Calu3 (cell line): ENCODE measurements at regions not wholly inside any gene's neighbourhood (a gene's known extent, or its start where the extent isn't known, plus 50 kb on each side); places are given as distances from the start of the nearest gene placed in this dataset.

ENCODE experiments used
- BruUV-seq: library from RNA; stranded (reverse); fragments of 400-500 nt; replicated peaks from 2 replicates; lab custom pipeline; 2021; lab: Mats Ljungman, UMichigan
- CTCF ChIA-PET: fragments of 300-600 bp; sonication (Branson Sonifier 250); formaldehyde crosslinking; loops from one replicate; lab custom pipeline; 2022; ENCODE audit warnings: antibody characterized with exemption; lab: Charles Lee
- DNase-seq: peaks from one replicate; pipeline ENCODE4 v3.0.0; 2022
- H3K27ac Mint-ChIP-seq: one replicate; pipeline ENCODE4 v1.8.0; 2022; ENCODE audit warnings: mixed read lengths; ENCODE audit not compliant: unreplicated experiment
- H3K27me3 Mint-ChIP-seq: one replicate; pipeline ENCODE4 v1.8.0; 2022; ENCODE audit warnings: mixed read lengths; ENCODE audit not compliant: unreplicated experiment
- H3K36me3 Mint-ChIP-seq: one replicate; pipeline ENCODE4 v1.8.0; 2022; ENCODE audit warnings: mild to moderate bottlenecking, moderate library complexity, mixed read lengths; ENCODE audit not compliant: insufficient read depth, unreplicated experiment
- H3K4me1 Mint-ChIP-seq: one replicate; pipeline ENCODE4 v1.8.0; 2022; ENCODE audit warnings: mild to moderate bottlenecking, low read depth, mixed read lengths; ENCODE audit not compliant: unreplicated experiment
- H3K4me3 Mint-ChIP-seq: one replicate; pipeline ENCODE4 v1.8.0; 2022; ENCODE audit warnings: mild to moderate bottlenecking, low read depth, moderate library complexity, mixed read lengths; ENCODE audit not compliant: unreplicated experiment
- H3K9me3 Mint-ChIP-seq: one replicate; pipeline ENCODE4 v1.8.0; 2022; ENCODE audit warnings: low read depth, mixed read lengths; ENCODE audit not compliant: unreplicated experiment
- intact Hi-C: fragments of 100-400 bp; cut with micrococcal nuclease; formaldehyde crosslinking; loops from one replicate; pipeline ENCODE4 v1.10.0; 2022; ENCODE audit not compliant: unreplicated experiment
- TF ChIP-seq, protein P1 (sequence below): fragments of 200-600 bp; IDR thresholded peaks from one replicate; pipeline ENCODE4 v1.8.0; 2022; ENCODE audit warnings: antibody characterized with exemption; ENCODE audit not compliant: unreplicated experiment

DNA sequence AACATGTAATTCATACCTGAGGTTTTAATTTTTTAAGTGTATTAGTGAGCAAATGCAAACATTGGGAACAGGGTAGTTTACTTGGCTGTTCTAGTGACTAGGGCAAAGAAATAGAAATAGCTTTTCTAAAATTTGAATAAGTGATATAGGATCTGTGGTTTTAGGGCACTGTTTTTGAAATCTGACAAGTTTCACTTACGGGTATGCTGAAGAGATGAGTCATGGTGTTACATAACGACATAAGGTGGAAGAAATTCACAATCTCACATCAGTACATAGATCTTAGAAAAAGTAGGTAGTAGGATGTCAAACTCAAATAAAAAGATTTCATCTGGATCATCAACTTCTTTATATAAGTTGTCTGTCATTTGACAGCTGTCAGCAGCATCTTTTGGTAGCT, 772.3 kb downstream of the MAT2B start:
- no TSS peak for BruUV-seq
- H3K4me1 Mint-ChIP-seq = peaks cover 9% of the 10 kb centered on the region

DNA sequence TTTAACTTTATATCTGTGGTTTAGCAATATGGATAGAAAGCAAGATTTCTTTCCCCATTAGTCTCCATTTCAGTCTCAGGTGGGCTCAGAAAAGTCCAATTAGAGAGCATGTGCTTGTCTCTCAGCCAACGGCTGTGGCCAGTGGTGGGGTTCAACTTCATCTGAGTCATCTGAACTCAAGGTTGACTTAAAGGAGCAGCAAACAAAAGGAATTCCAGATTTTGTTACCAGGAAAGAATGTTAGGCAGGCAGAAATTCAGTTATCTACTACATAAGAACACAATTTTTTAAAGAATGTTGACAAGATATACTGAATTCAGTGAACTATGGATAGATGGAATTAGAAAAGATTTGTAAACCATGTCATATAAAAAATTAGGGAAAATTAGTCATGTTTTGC, 784.1 kb downstream of the MAT2B start:
- Mint-ChIP-seq H3K4me1 (no peaks in the 10 kb centered on the region), H3K27me3 (no peaks in the 10 kb centered on the region), H3K4me3 (no peak overlapping the region), H3K27ac (no peak overlapping the region), H3K9me3 (peaks cover 6% of the 10 kb centered on the region), H3K36me3 (no peaks in the 10 kb centered on the region)
- TF ChIP-seq, protein P1, sequence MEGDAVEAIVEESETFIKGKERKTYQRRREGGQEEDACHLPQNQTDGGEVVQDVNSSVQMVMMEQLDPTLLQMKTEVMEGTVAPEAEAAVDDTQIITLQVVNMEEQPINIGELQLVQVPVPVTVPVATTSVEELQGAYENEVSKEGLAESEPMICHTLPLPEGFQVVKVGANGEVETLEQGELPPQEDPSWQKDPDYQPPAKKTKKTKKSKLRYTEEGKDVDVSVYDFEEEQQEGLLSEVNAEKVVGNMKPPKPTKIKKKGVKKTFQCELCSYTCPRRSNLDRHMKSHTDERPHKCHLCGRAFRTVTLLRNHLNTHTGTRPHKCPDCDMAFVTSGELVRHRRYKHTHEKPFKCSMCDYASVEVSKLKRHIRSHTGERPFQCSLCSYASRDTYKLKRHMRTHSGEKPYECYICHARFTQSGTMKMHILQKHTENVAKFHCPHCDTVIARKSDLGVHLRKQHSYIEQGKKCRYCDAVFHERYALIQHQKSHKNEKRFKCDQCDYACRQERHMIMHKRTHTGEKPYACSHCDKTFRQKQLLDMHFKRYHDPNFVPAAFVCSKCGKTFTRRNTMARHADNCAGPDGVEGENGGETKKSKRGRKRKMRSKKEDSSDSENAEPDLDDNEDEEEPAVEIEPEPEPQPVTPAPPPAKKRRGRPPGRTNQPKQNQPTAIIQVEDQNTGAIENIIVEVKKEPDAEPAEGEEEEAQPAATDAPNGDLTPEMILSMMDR = no peak
- BruUV-seq = no TSS peak
- CTCF ChIA-PET = no interaction called here
- no peak for DNase-seq
- intact Hi-C loops = no loop called here

More for the DNA sequence above, 772.3 kb downstream of the MAT2B start:
- intact Hi-C loops = loop anchor here (5.0 kb wide), 1 partner anchor 230 kb away; no protein-coding TSS in a partner anchor
- Mint-ChIP-seq H3K36me3 (no peaks in the 10 kb centered on the region), H3K9me3 (no peaks in the 10 kb centered on the region), H3K4me3 (no peak overlapping the region), H3K27ac (no peak overlapping the region), H3K27me3 (no peaks in the 10 kb centered on the region)
- CTCF ChIA-PET = no interaction called here
- DNase-seq = no peak
- TF ChIP-seq, protein P1 = no peak

DNA sequence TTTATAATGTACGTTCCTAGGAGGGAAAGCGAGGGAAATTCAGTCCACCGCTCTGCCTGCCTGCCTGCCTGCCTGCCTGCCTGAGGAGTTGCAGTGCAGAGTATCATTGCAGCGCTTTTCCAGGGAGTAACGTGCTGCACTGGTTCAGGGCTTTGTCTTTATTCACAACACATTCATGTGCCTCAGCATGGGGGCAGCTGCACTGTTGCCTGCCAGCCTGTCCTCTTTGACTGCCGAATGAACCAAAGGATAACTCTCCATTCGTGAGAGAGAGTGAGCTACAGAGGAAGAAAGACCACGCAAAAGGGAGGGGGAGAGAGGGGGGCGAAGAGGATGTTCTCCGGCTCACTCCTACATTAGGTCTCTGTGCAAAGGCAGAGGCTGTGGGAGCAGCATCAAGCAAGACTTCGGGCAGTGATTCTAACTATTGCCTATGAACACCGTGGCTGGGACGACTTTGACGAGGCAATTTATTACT, 791.2 kb downstream of the MAT2B start:
- Mint-ChIP-seq H3K4me3 (no peak overlapping the region), H3K36me3 (no peaks in the 10 kb centered on the region), H3K27me3 (no peaks in the 10 kb centered on the region), H3K4me1 (no peaks in the 10 kb centered on the region), H3K9me3 (no peaks in the 10 kb centered on the region), H3K27ac (no peak overlapping the region)
- intact Hi-C loops = no loop called here
- TF ChIP-seq, protein P1 = no peak
- no TSS peak for BruUV-seq
- CTCF ChIA-PET = no interaction called here
- no peak for DNase-seq

DNA sequence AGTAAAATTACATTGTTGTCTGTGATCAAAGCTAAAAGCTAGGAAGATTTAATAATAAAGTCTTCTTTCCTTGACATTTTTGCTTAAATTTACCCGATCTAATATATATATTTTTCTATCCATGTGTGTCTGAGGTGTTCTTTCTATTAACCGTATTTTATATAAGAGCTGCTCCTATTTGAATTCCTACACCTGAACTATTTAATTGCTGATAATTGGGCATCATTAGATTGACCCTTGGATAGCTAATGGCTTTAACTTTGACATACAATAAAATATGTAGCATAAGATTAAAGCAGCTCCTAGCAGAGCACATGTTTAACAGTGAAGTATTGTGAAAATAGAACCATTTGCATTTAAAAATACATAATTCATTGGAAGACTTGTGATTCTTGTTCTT, 792.7 kb downstream of the MAT2B start:
- Mint-ChIP-seq H3K27ac (no peak overlapping the region), H3K36me3 (no peaks in the 10 kb centered on the region), H3K4me1 (no peaks in the 10 kb centered on the region), H3K9me3 (no peaks in the 10 kb centered on the region), H3K4me3 (no peak overlapping the region), H3K27me3 (no peaks in the 10 kb centered on the region)
- BruUV-seq = no TSS peak
- TF ChIP-seq, protein P1 = no peak
- DNase-seq = no peak
- intact Hi-C loops = no loop called here
- CTCF ChIA-PET = no interaction called here
